ENCODE measurements at regions not wholly inside any gene's neighbourhood (a gene's known extent, or its start where the extent isn't known, plus 50 kb on each side); places are given as distances from the start of the nearest gene placed in this dataset.

- DNase-seq, result no peak
Measured at GRCh38 chr2:216920143-216920876, 60.4 kb upstream of the TNP1 start.

- peak; percentile 56 for DNase-seq
Measured at GRCh38 chr2:216918088-216918680, 58.3 kb upstream of the TNP1 start.

GRCh38 chr2:216916956-216917650 lies 57.2 kb upstream of the TNP1 start:
- DNase-seq, result no peak

- DNase-seq, result no peak
Measured at GRCh38 chr2:216915557-216916150, 55.8 kb upstream of the TNP1 start.

- DNase-seq, result no peak
Measured at GRCh38 chr2:216914491-216914890, 54.6 kb upstream of the TNP1 start.

GRCh38 chr2:216911886-216912285 lies 52.0 kb upstream of the TNP1 start:
- DNase-seq, result no peak

GRCh38 chr2:216911008-216911407 lies 51.1 kb upstream of the TNP1 start:
- no peak for DNase-seq

- DNase-seq, result no peak
Measured at GRCh38 chr2:216909541-216910210, 49.8 kb upstream of the TNP1 start.
